ENCODE measurements at regions not wholly inside any gene's neighbourhood (a gene's known extent, or its start where the extent isn't known, plus 50 kb on each side); places are given as distances from the start of the nearest gene placed in this dataset.

DNA sequence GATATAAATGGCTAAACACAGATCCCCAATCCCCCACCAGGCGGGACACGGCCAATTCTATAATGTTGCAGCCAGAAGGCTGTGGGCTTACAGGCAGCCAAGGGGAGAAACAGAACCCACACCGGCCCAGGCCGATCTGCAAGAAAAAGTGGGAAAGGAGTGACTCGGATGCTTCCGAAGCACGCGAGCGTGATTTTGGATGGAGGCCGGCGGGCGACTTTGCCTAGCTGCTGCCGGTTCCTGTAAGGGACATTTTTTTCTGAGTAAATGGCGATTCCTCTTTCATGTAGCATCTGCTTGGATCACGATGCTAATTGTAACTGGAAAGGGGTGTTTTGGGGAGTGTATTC is 470.2 kb downstream of the PCDH19 start:
- Histone ChIP-seq H3K36me3 (ENCODE audit: control insufficient read depth in 1 of 2, insufficient read depth in 2 of 2, low read length in 2 of 2) (no peaks in the 10 kb centered on the region), H3K27ac (ENCODE audit: low read depth, low read length) (no peak overlapping the region), H3K4me1 (ENCODE audit: control insufficient read depth in 1 of 2, insufficient read depth in 2 of 2, low read length in 2 of 2) (no peaks in the 10 kb centered on the region), H3K79me2 (ENCODE audit: insufficient read depth, low read length) (no peaks in the 10 kb centered on the region), H3K9me2 (ENCODE audit: insufficient read depth) (no peaks in the 10 kb centered on the region), H3K9ac (ENCODE audit: low read length) (no peak overlapping the region), H3K27me3 (ENCODE audit: insufficient read depth, low read length) (no peaks in the 10 kb centered on the region), H2AFZ (ENCODE audit: low read depth, low read length, poor library complexity, severe bottlenecking) (no peak overlapping the region), H4K20me1 (ENCODE audit: insufficient read depth) (no peaks in the 10 kb centered on the region), H3K4me2 (ENCODE audit: low read length) (no peak overlapping the region), H3K9me3 (ENCODE audit: control insufficient read depth in 1 of 2, insufficient read depth in 1 of 2, low read depth in 1 of 2, low read length in 2 of 2) (no peaks in the 10 kb centered on the region), H3K4me3 (replicated peaks in 1 of 2; ENCODE audit: low read depth in 1 of 2, low read length in 2 of 2) (no peak overlapping the region)
- POLR2A ChIA-PET = no interaction called here
- RAD21 ChIA-PET (ENCODE audit: low non-redundant PET in 1 of 2, low total read pairs in 2 of 2, uncharacterized antibody in 2 of 2, unreplicated experiment in 2 of 2) = no interaction called here
- no peak for ATAC-seq
- CTCF ChIA-PET = no interaction called here
- BruUV-seq (replicated peaks) = no TSS peak
- DNase-seq (ENCODE audit: low read depth, low spot score) = no peak
- intact Hi-C loops (cut with micrococcal nuclease) = no loop called here
- TF ChIP-seq EGR1 (IDR thresholded peaks at IDR 0.05; ENCODE audit: low read depth) (no peak), EZH2 (IDR thresholded peaks at IDR 0.05) (no peak), EZH2phosphoT487 (IDR thresholded peaks at IDR 0.05; ENCODE audit: borderline replicate concordance) (no peak), SRF (IDR thresholded peaks at IDR 0.05; ENCODE audit: low read depth) (no peak), SIN3A (IDR thresholded peaks at IDR 0.05; ENCODE audit: low read depth) (no peak), RAD21 (IDR thresholded peaks at IDR 0.05; ENCODE audit: low read depth) (no peak), POLR2A (IDR thresholded peaks at IDR 0.05; ENCODE audit: borderline replicate concordance, extremely low read depth, insufficient read depth, insufficient read length) (no peak), CEBPB (IDR thresholded peaks at IDR 0.05; ENCODE audit: low read depth) (no peak), FOSL1 (IDR thresholded peaks at IDR 0.05; ENCODE audit: low read depth) (no peak), JUND (IDR thresholded peaks at IDR 0.05) (no peak), ELF1 (IDR thresholded peaks at IDR 0.05; ENCODE audit: borderline replicate concordance, low read depth) (no peak), CBX3 (IDR thresholded peaks at IDR 0.05; ENCODE audit: low read depth) (no peak), ZFX (IDR thresholded peaks at IDR 0.05) (no peak), TCF7L2 (IDR thresholded peaks at IDR 0.05; ENCODE audit: borderline replicate concordance, extremely low read depth, insufficient read depth, insufficient read length) (no peak)
- TF ChIP-seq, protein P1, sequence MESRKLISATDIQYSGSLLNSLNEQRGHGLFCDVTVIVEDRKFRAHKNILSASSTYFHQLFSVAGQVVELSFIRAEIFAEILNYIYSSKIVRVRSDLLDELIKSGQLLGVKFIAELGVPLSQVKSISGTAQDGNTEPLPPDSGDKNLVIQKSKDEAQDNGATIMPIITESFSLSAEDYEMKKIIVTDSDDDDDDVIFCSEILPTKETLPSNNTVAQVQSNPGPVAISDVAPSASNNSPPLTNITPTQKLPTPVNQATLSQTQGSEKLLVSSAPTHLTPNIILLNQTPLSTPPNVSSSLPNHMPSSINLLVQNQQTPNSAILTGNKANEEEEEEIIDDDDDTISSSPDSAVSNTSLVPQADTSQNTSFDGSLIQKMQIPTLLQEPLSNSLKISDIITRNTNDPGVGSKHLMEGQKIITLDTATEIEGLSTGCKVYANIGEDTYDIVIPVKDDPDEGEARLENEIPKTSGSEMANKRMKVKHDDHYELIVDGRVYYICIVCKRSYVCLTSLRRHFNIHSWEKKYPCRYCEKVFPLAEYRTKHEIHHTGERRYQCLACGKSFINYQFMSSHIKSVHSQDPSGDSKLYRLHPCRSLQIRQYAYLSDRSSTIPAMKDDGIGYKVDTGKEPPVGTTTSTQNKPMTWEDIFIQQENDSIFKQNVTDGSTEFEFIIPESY (IDR thresholded peaks at IDR 0.05; ENCODE audit: extremely low read depth, insufficient replicate concordance, low read length) = no peak
- TF ChIP-seq, protein P2, sequence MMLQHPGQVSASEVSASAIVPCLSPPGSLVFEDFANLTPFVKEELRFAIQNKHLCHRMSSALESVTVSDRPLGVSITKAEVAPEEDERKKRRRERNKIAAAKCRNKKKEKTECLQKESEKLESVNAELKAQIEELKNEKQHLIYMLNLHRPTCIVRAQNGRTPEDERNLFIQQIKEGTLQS (IDR thresholded peaks at IDR 0.05) = no peak
- TF ChIP-seq, protein P3, sequence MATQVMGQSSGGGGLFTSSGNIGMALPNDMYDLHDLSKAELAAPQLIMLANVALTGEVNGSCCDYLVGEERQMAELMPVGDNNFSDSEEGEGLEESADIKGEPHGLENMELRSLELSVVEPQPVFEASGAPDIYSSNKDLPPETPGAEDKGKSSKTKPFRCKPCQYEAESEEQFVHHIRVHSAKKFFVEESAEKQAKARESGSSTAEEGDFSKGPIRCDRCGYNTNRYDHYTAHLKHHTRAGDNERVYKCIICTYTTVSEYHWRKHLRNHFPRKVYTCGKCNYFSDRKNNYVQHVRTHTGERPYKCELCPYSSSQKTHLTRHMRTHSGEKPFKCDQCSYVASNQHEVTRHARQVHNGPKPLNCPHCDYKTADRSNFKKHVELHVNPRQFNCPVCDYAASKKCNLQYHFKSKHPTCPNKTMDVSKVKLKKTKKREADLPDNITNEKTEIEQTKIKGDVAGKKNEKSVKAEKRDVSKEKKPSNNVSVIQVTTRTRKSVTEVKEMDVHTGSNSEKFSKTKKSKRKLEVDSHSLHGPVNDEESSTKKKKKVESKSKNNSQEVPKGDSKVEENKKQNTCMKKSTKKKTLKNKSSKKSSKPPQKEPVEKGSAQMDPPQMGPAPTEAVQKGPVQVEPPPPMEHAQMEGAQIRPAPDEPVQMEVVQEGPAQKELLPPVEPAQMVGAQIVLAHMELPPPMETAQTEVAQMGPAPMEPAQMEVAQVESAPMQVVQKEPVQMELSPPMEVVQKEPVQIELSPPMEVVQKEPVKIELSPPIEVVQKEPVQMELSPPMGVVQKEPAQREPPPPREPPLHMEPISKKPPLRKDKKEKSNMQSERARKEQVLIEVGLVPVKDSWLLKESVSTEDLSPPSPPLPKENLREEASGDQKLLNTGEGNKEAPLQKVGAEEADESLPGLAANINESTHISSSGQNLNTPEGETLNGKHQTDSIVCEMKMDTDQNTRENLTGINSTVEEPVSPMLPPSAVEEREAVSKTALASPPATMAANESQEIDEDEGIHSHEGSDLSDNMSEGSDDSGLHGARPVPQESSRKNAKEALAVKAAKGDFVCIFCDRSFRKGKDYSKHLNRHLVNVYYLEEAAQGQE (IDR thresholded peaks at IDR 0.05; ENCODE audit: low read depth) = no peak
- TF ChIP-seq, protein P4, sequence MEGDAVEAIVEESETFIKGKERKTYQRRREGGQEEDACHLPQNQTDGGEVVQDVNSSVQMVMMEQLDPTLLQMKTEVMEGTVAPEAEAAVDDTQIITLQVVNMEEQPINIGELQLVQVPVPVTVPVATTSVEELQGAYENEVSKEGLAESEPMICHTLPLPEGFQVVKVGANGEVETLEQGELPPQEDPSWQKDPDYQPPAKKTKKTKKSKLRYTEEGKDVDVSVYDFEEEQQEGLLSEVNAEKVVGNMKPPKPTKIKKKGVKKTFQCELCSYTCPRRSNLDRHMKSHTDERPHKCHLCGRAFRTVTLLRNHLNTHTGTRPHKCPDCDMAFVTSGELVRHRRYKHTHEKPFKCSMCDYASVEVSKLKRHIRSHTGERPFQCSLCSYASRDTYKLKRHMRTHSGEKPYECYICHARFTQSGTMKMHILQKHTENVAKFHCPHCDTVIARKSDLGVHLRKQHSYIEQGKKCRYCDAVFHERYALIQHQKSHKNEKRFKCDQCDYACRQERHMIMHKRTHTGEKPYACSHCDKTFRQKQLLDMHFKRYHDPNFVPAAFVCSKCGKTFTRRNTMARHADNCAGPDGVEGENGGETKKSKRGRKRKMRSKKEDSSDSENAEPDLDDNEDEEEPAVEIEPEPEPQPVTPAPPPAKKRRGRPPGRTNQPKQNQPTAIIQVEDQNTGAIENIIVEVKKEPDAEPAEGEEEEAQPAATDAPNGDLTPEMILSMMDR (IDR thresholded peaks at IDR 0.05 in 2 of 3, conservative IDR thresholded peaks at IDR 0.05 in 1 of 3; ENCODE audit: borderline replicate concordance in 1 of 3, insufficient read depth in 1 of 3, low read depth in 2 of 3, low read length in 2 of 3) = no peak
